GM18861 (cell line): ENCODE measurements at regions not wholly inside any gene's neighbourhood (a gene's known extent, or its start where the extent isn't known, plus 50 kb on each side); places are given as distances from the start of the nearest gene placed in this dataset.

Source experiments
- ATAC-seq: cut with Tn5 transposase; IDR thresholded peaks from one replicate; pipeline ENCODE4 v1.9.1; 2021; ENCODE audit not compliant: unreplicated experiment

- no peak for ATAC-seq
Observed at GRCh38 chr10:60441515-60441914, 51.8 kb upstream of the ANK3 start.

DNA sequence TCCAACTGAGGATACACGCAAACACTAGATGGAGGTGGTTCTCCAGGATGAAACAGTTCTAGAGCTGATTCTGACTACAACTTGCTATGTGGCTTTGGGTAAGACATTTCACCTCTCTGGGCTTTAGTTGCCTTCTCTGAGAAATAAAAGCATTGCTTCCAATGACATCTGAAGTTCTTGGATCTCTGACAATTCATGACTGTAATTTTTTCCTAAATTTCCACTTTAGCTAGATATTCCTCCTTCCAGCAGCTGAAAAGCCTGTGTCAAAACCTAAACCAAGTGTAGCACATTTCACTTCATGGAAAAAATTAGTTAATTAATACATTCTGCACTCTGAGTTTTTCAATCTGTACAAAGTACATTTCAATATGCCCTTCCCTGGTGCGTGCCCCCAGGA lies 50.0 kb upstream of the ANK3 start:
- no peak for ATAC-seq
